Gastrocnemius medialis (tissue), 4 donors: ENCODE measurements at regions not wholly inside any gene's neighbourhood (a gene's known extent, or its start where the extent isn't known, plus 50 kb on each side); places are given as distances from the start of the nearest gene placed in this dataset.

Experiments used
- CTCF ChIP-seq, 5 experiments: fragments of 450-650 bp in 3 of 5; fragments of 200-600 bp in 2 of 5; sonication (generic) in 2 of 5; IDR thresholded peaks in 4 of 5; conservative IDR thresholded peaks in 1 of 5; 1 replicate in 4 of 5; 2 replicates in 1 of 5; pipeline ENCODE4 v1.5.1; 2016 to 2019; ENCODE audit warnings: antibody characterized with exemption in 5 of 5, mild to moderate bottlenecking in 3 of 5, moderate library complexity in 3 of 5
- POLR2A ChIP-seq, 2 donors: fragments of 450-650 bp; IDR thresholded peaks; one replicate each; pipeline ENCODE4 v1.6.1; 2017; ENCODE audit warnings: antibody characterized with exemption in 2 of 2, mild to moderate bottlenecking in 2 of 2, moderate library complexity in 2 of 2

- TF ChIP-seq CTCF (IDR thresholded peaks at IDR 0.05 in 4 of 5, conservative IDR thresholded peaks at IDR 0.05 in 1 of 5) (peak; percentile 41 to 77 (median 58)), POLR2A (IDR thresholded peaks at IDR 0.05) (no peak)
Observed at GRCh38 chr3:55180936-55181535, 253.2 kb upstream of the LRTM1 start.
